Lung (tissue), 11 donors: ENCODE measurements at regions not wholly inside any gene's neighbourhood (a gene's known extent, or its start where the extent isn't known, plus 50 kb on each side); places are given as distances from the start of the nearest gene placed in this dataset.

ENCODE experiments used
- ATAC-seq: fragments of 200-7000 bp; cut with Tn5 transposase; one replicate; pipeline ENCODE4 v1.9.1; 2020; ENCODE audit warnings: moderate number of reproducible peaks; ENCODE audit not compliant: insufficient read depth, low FRiP score
- DNase-seq, 3 donors: peaks; one replicate each; pipeline ENCODE4 v3.0.0-alpha.2; 2013 to 2017
- H3K27ac ChIP-seq, 2 donors: one replicate each; pipeline ENCODE4 v1.5.1; 2013; ENCODE audit warnings: mild to moderate bottlenecking in 2 of 2, moderate library complexity in 2 of 2, control low read depth in 1 of 2, inconsistent platforms in 1 of 2, low read depth in 1 of 2, low read length in 1 of 2
- H3K27me3 ChIP-seq, 3 donors: one replicate each; pipeline ENCODE4 v1.5.1; 2013; ENCODE audit warnings: low read length in 2 of 3; ENCODE audit not compliant: control insufficient read depth in 3 of 3, insufficient read depth in 3 of 3
- H3K36me3 ChIP-seq, 4 donors: one replicate each; pipeline ENCODE4 v1.5.1; 2013; ENCODE audit warnings: low read length in 4 of 4, mild to moderate bottlenecking in 1 of 4, moderate library complexity in 1 of 4; ENCODE audit not compliant: control insufficient read depth in 4 of 4, insufficient read depth in 4 of 4
- H3K4me1 ChIP-seq, 5 donors: one replicate each; pipeline ENCODE4 v1.5.1; 2013; ENCODE audit warnings: low read length in 5 of 5, mild to moderate bottlenecking in 2 of 5, moderate library complexity in 1 of 5; ENCODE audit not compliant: control insufficient read depth in 5 of 5, insufficient read depth in 5 of 5
- H3K4me3 ChIP-seq: one replicate; pipeline ENCODE4 v1.5.1; 2013; ENCODE audit warnings: mild to moderate bottlenecking, control low read depth, moderate library complexity
- H3K9ac ChIP-seq, 2 donors: one replicate each; pipeline ENCODE4 v1.5.1; 2013; ENCODE audit warnings: low read length in 2 of 2, control low read depth in 1 of 2; ENCODE audit not compliant: insufficient read depth in 1 of 2
- H3K9me3 ChIP-seq, 4 donors: one replicate each; pipeline ENCODE4 v1.5.1; 2013; ENCODE audit warnings: low read length in 3 of 4, mild to moderate bottlenecking in 1 of 4, moderate library complexity in 1 of 4; ENCODE audit not compliant: control insufficient read depth in 4 of 4, insufficient read depth in 3 of 4
- WGBS, 2 donors: extraction: QIAGEN DNeasy Blood & Tissue Kit; methylation state at CpG; one replicate each; pipeline ENCODE4 v1.1.7; 2013; 5-methylcytosine and 5-hydroxymethylcytosine counted together
- TF ChIP-seq, protein P1 (sequence below): IDR thresholded peaks from 2 replicates; pipeline ENCODE4 v1.5.1; 2012; ENCODE audit warnings: mild to moderate bottlenecking; ENCODE audit errors: control extremely low read depth, extremely low read depth
- donor health status: control.
- donor health status: control.
- donor health status: Bipolar disorder and iron deficiency.
- donor health status: healthy.
- donor health status: DM: yes; HTN: yes; CAD: no.

DNA sequence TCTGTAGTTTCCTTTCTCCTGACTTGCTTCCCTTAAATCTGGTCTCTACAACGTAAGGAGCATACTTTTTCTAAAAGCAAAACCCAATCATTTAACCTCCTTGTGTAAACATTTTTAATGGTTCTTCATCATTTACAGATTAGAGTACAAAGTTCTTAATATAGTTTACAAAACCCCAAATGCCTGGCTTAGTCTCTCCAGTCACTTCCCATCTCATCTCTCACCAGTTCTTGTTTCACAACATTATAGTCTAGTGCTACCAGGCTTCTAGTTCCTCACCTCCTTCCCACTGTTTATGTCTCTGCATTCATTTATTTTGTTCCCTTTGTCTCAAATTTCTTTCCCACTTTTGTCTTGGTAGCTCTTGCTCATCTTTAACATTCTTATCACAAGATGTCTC, 168.4 kb downstream of the FASLG start:
- TF ChIP-seq, protein P1, sequence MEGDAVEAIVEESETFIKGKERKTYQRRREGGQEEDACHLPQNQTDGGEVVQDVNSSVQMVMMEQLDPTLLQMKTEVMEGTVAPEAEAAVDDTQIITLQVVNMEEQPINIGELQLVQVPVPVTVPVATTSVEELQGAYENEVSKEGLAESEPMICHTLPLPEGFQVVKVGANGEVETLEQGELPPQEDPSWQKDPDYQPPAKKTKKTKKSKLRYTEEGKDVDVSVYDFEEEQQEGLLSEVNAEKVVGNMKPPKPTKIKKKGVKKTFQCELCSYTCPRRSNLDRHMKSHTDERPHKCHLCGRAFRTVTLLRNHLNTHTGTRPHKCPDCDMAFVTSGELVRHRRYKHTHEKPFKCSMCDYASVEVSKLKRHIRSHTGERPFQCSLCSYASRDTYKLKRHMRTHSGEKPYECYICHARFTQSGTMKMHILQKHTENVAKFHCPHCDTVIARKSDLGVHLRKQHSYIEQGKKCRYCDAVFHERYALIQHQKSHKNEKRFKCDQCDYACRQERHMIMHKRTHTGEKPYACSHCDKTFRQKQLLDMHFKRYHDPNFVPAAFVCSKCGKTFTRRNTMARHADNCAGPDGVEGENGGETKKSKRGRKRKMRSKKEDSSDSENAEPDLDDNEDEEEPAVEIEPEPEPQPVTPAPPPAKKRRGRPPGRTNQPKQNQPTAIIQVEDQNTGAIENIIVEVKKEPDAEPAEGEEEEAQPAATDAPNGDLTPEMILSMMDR: no peak
- Histone ChIP-seq H3K4me3 (no peak overlapping the region), H3K36me3 (no peaks in the 10 kb centered on the region), H3K27ac (no peak overlapping the region), H3K4me1 (peaks cover 0 to 7% (median 3%) of the 10 kb centered on the region in 5 donors), H3K9ac (no peak overlapping the region), H3K27me3 (no peaks in the 10 kb centered on the region), H3K9me3 (no peaks in the 10 kb centered on the region)
- 50 to 56% methylated on average over 1 of the region's 1 CpG for WGBS, 2 donors
- no peak for DNase-seq
- no peak for ATAC-seq

DNA sequence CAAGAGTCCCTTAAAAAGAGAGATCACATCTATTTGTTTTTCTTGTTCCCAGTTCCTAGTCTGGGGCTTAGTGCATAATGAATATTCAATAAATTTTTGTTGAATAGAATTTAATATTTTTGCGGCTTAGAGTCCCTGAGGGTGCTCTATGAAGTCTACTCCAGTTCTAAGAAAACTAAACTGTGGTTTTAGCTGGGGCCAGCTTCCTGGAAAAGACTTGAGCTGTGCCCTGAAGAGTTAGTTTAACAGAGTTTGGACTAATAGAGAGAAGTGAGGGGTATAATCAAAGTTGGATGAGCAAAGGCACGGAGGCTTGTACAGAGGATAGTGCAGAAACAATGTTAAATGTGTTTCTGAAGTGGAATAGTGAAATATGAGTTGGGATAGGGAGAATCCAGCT, 168.9 kb downstream of the FASLG start:
- DNase-seq (no peak), ATAC-seq (no peak)
- Histone ChIP-seq H3K9ac (no peak overlapping the region), H3K9me3 (no peaks in the 10 kb centered on the region), H3K27ac (no peak overlapping the region), H3K4me1 (peaks cover 0 to 7% (median 3%) of the 10 kb centered on the region in 5 donors), H3K27me3 (no peaks in the 10 kb centered on the region), H3K36me3 (no peaks in the 10 kb centered on the region), H3K4me3 (no peak overlapping the region)
- TF ChIP-seq, protein P1: no peak
- 81 to 86% methylated on average over 2 of the region's 2 CpGs for WGBS, 2 donors

DNA sequence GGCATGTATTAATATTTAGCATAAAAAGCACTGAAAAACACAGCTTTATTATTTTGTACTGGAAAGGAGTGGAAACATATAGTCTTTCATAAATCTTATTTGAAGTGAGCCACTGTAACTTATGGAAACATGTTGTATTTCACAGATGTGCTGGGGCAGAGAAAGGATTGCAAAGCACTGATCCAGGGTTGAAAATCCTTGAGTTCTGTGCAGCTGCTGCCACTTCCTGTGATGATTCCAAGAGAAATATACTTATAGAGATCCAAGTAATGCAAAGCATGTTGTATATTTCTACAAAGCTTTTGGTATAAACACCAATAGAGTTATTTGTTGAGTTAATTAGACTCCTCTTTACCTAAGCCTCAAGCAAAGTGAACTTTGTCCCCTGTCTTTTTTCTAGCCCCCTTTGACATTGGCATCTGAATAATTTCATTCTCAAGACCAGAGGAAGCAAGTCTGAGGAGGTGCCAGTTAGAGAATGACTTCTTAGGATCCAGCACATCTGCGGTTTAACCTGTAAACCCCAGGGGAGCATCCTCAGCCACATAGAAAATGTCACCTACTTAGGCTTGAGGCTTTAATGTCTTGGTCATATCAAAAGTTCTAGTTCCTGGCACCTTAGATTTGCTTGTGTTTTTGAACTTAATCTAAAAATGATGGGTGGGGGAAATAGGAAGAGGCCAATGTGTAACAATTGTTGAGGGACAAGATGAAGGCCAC, 173.3 kb downstream of the FASLG start:
- Histone ChIP-seq H3K36me3 (no peaks in the 10 kb centered on the region), H3K27ac (no peak overlapping the region), H3K9ac (no peak overlapping the region), H3K4me1 (no peaks in the 10 kb centered on the region), H3K9me3 (no peaks in the 10 kb centered on the region), H3K27me3 (no peaks in the 10 kb centered on the region), H3K4me3 (no peak overlapping the region)
- DNase-seq (no peak), ATAC-seq (no peak)
- 89% methylated on average over 1 of the region's 1 CpG for WGBS, 2 donors
- TF ChIP-seq, protein P1: no peak

DNA sequence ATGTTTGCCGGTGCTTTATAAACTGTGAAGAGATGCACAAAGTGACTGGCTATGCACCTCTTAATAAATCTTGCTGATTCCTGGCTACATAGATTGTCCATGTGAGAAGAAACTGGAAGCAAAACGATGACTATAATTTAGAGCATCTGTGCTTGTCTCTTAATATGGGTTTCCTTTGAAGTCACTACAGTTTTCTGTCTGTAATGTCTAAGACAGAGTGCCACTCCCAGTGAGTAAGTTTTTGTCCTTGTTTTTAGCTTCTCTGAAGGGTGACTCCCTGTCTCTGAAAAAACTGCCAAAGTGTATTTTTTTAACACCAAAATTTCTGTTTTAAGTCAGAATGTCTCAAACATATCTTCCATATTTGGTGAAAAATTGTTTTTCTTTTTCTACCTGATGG, 175.1 kb downstream of the FASLG start:
- no peak for ATAC-seq
- no peak overlapping the region for H3K9ac ChIP-seq
- no peak overlapping the region for H3K4me3 ChIP-seq
- TF ChIP-seq, protein P1: no peak
- no peaks in the 10 kb centered on the region for H3K36me3 ChIP-seq
- no peak overlapping the region for H3K27ac ChIP-seq
- H3K4me1 ChIP-seq: no peaks in the 10 kb centered on the region
- WGBS, 2 donors: 87 to 90% methylated on average over 2 of the region's 2 CpGs
- no peaks in the 10 kb centered on the region for H3K9me3 ChIP-seq
- DNase-seq: no peak
- H3K27me3 ChIP-seq: no peaks in the 10 kb centered on the region
